SK-N-SH (cell line): ENCODE measurements at regions not wholly inside any gene's neighbourhood (a gene's known extent, or its start where the extent isn't known, plus 50 kb on each side); places are given as distances from the start of the nearest gene placed in this dataset.

Experiments
- CTCF ChIP-seq: fragments of 200-600 bp; sonication (generic); IDR thresholded peaks from 2 replicates; pipeline ENCODE4 v1.6.1; 2017; ENCODE audit warnings: antibody characterized with exemption, mild to moderate bottlenecking, moderate library complexity
- ELF1 ChIP-seq: IDR thresholded peaks from 2 replicates; pipeline ENCODE4 v1.4.0; 2012
- EZH2phosphoT487 ChIP-seq: fragments of 200-600 bp; sonication (generic); IDR thresholded peaks from 2 replicates; pipeline ENCODE4 v1.6.1; 2017; ENCODE audit warnings: low read depth, mixed run types, mild to moderate bottlenecking, antibody characterized with exemption, moderate library complexity, borderline replicate concordance
- FOXM1 ChIP-seq: IDR thresholded peaks from 2 replicates; pipeline ENCODE4 v1.4.0; 2012; ENCODE audit warnings: low read depth, mild to moderate bottlenecking
- MAX ChIP-seq: IDR thresholded peaks from 2 replicates; pipeline ENCODE4 v1.4.0; 2012; ENCODE audit warnings: low read depth
- RFX5 ChIP-seq: IDR thresholded peaks from 2 replicates; pipeline ENCODE4 v1.6.1; 2012; ENCODE audit warnings: mild to moderate bottlenecking, improper control_type of control experiment, low read length
- TAF1 ChIP-seq: IDR thresholded peaks from 2 replicates; pipeline ENCODE4 v1.6.1; 2012; ENCODE audit warnings: low read depth, mild to moderate bottlenecking, low read length, moderate library complexity, borderline replicate concordance
- USF1 ChIP-seq: IDR thresholded peaks from 2 replicates; pipeline ENCODE4 v1.4.0; 2012; ENCODE audit warnings: low read depth, borderline replicate concordance

GRCh38 chr20:51914758-51915157, 112.4 kb upstream of the SALL4 start:
- TF ChIP-seq EZH2phosphoT487 (no peak), RFX5 (peak; percentile 69), ELF1 (no peak), CTCF (no peak), USF1 (no peak), TAF1 (no peak), FOXM1 (0 out of 2 replicates have a peak, but pooled peaks have one; percentile 14), MAX (no peak)
